Tibial artery (tissue), 4 donors: ENCODE measurements at regions not wholly inside any gene's neighbourhood (a gene's known extent, or its start where the extent isn't known, plus 50 kb on each side); places are given as distances from the start of the nearest gene placed in this dataset.

ENCODE experiments used
- DNase-seq, 2 donors: peaks; one replicate each; pipeline ENCODE4 v3.0.0-alpha.2; 2019
- H3K27ac ChIP-seq, 2 donors: fragments of 200-600 bp; sonication (generic) in 1 of 2; 1 replicate in 1 of 2; 2 replicates in 1 of 2; pipeline ENCODE4 v1.5.1; 2018 to 2019; ENCODE audit warnings: mild to moderate bottlenecking in 1 of 2
- H3K27me3 ChIP-seq, 2 donors: fragments of 200-600 bp; sonication (generic) in 1 of 2; one replicate each; pipeline versions ENCODE4 v1.5.1 to v1.6.0; 2016 to 2019
- H3K36me3 ChIP-seq, 3 donors: fragments of 200-600 bp; sonication (generic) in 2 of 3; one replicate each; pipeline ENCODE4 v1.5.1; 2016 to 2019; ENCODE audit warnings: mild to moderate bottlenecking in 2 of 3
- H3K4me1 ChIP-seq, 4 donors: fragments of 200-600 bp; sonication (generic) in 2 of 4; 1 replicate in 3 of 4; 2 replicates in 1 of 4; pipeline ENCODE4 v1.5.1; 2016 to 2019
- H3K4me3 ChIP-seq, 2 donors: fragments of 200-600 bp; sonication (generic) in 1 of 2; 1 replicate in 1 of 2; 2 replicates in 1 of 2; pipeline ENCODE4 v1.5.1; 2018 to 2019; ENCODE audit warnings: mild to moderate bottlenecking in 2 of 2
- H3K9me3 ChIP-seq, 3 donors: fragments of 200-600 bp; sonication (generic) in 1 of 3; one replicate each; pipeline ENCODE4 v1.5.1; 2016 to 2019
- intact Hi-C: fragments of 100-400 bp; cut with DNase I; formaldehyde crosslinking; loops from one replicate; pipeline ENCODE4 v1.15.0; 2023; ENCODE audit warnings: low total_unique reads
- TF ChIP-seq, protein P1 (sequence below), 2 experiments: fragments of 200-600 bp in 1 of 2; fragments of 450-650 bp in 1 of 2; IDR thresholded peaks; one replicate each; pipeline ENCODE4 v1.5.1; 2017 to 2019; ENCODE audit warnings: antibody characterized with exemption in 2 of 2, mild to moderate bottlenecking in 1 of 2, moderate library complexity in 1 of 2

DNA sequence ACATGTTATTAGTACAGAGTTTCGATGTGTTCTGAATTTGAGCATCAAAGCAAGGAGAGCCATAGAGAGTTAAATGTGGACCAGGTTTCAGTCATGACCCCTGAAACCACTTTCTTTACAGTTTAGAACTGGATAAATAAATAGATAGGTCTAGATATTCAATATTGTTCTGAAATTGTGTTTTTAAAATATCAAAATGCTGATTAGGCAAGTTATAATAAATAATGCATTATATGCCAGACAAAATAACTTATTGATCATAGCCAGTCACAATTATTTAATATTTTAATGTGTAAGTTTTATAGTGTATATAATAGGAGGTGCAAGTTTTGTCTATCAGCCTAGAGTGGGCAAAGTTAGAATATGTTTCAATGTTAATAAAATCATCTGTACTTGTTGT is 569.5 kb downstream of the METTL15 start:
- intact Hi-C loops: no loop called here
- H3K36me3 ChIP-seq: no peaks in the 10 kb centered on the region
- no peaks in the 10 kb centered on the region for H3K9me3 ChIP-seq
- H3K4me1 ChIP-seq: peaks cover 0 to 16% (median 2%) of the 10 kb centered on the region in 4 donors
- DNase-seq: no peak
- TF ChIP-seq, protein P1, sequence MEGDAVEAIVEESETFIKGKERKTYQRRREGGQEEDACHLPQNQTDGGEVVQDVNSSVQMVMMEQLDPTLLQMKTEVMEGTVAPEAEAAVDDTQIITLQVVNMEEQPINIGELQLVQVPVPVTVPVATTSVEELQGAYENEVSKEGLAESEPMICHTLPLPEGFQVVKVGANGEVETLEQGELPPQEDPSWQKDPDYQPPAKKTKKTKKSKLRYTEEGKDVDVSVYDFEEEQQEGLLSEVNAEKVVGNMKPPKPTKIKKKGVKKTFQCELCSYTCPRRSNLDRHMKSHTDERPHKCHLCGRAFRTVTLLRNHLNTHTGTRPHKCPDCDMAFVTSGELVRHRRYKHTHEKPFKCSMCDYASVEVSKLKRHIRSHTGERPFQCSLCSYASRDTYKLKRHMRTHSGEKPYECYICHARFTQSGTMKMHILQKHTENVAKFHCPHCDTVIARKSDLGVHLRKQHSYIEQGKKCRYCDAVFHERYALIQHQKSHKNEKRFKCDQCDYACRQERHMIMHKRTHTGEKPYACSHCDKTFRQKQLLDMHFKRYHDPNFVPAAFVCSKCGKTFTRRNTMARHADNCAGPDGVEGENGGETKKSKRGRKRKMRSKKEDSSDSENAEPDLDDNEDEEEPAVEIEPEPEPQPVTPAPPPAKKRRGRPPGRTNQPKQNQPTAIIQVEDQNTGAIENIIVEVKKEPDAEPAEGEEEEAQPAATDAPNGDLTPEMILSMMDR (IDR thresholded peaks at IDR 0.05): no peak
- H3K27ac ChIP-seq: no peak overlapping the region
- no peaks in the 10 kb centered on the region for H3K27me3 ChIP-seq
- H3K4me3 ChIP-seq: no peak overlapping the region

DNA sequence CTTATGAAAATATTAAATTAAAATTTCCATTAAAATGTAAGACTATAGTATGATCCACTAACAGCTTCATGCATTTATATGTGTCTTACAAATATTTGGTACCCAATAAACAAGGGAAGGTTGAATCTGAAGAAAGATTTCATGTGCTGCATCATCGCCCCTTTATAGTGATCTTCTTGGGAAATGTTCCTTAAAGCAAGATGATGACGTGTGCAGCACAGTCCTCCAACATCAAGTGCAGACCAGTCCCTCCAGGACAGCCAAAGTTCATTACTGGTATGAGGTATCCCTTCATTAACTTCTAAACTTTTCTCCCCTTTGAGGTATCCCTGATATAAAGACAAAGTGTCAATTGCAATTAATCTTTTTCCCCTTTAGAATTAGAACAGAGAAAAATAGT is 567.0 kb downstream of the METTL15 start:
- TF ChIP-seq, protein P1 (IDR thresholded peaks at IDR 0.05): no peak
- H3K27me3 ChIP-seq: no peaks in the 10 kb centered on the region
- DNase-seq: no peak
- intact Hi-C loops: no loop called here
- H3K4me3 ChIP-seq: no peak overlapping the region
- no peak overlapping the region for H3K27ac ChIP-seq
- H3K9me3 ChIP-seq: no peaks in the 10 kb centered on the region
- H3K4me1 ChIP-seq: peaks cover 0 to 11% (median 2%) of the 10 kb centered on the region in 4 donors
- no peaks in the 10 kb centered on the region for H3K36me3 ChIP-seq

DNA sequence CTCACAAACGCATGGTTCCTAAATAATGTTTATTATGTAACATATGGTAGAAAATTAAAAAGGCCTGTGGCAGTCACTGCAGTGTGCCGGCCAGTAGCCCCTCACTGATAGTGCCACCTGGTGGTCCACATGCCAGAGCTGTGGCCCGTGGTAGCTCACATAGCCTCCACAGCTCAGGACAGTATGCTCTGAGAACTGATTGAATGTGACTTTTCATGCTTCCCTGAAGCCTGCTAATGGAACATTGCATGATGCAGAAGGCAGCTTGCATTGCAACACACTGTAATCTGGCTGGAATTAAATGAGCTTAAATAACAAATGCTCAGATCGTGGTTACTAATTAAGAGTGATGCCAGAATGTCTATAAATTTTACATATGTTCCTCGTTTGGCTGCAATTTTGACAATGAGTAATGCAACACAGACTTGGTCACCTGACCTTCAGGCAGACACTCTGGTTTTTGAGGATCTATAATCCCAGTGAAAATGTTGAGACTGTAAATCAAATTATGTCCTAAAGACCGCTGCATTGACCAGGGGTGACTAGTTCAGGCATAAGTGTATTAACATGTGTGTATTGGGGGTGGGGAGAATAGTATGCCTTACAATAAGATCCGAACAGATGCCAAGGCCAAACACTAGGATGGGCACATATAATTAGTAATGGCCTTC is 566.4 kb downstream of the METTL15 start:
- peaks cover 0 to 5% (median 0%) of the 10 kb centered on the region in 4 donors for H3K4me1 ChIP-seq
- no peak for DNase-seq
- no peak overlapping the region for H3K4me3 ChIP-seq
- H3K27ac ChIP-seq: no peak overlapping the region
- TF ChIP-seq, protein P1 (IDR thresholded peaks at IDR 0.05): no peak
- H3K9me3 ChIP-seq: no peaks in the 10 kb centered on the region
- H3K36me3 ChIP-seq: no peaks in the 10 kb centered on the region
- no peaks in the 10 kb centered on the region for H3K27me3 ChIP-seq
- intact Hi-C loops: no loop called here

DNA sequence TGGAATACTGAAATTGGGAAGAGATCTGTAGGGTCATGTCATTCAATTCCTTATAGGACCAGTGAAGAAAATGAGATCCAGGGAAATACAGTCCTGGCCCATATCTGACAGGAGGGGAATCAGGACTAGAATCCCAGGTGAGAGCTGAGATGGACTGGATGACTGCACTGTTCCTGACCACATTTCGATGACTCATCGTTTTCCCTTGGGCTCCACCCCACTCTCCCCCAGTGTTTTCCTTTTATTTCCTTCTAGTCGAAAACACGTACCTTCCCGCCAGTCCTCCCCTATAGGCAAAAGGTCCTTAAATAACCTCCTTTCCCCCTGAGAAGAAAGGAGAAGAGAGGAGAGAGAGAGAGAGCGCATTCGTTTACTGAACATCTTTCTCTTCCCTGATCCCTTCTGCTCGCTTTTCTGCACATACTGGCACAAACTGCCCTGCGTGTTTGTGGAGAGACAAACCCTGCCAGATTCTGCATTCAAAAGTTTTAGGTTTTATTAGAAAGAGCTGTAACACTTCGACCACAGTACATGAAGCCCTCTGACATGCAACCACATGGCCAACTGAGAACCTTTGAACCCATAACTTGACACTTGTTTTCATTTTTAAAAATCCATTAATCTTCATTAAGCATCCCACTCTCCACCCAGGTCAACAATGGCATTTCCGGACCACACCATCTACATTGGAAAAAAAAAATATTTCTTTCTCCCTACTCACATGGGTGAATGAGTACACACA is 565.7 kb downstream of the METTL15 start:
- no peak overlapping the region for H3K4me3 ChIP-seq
- no peaks in the 10 kb centered on the region for H3K27me3 ChIP-seq
- no peaks in the 10 kb centered on the region for H3K36me3 ChIP-seq
- H3K9me3 ChIP-seq: no peaks in the 10 kb centered on the region
- DNase-seq: no peak
- no peak overlapping the region for H3K27ac ChIP-seq
- TF ChIP-seq, protein P1 (IDR thresholded peaks at IDR 0.05): no peak
- no peaks in the 10 kb centered on the region for H3K4me1 ChIP-seq
- intact Hi-C loops: no loop called here

DNA sequence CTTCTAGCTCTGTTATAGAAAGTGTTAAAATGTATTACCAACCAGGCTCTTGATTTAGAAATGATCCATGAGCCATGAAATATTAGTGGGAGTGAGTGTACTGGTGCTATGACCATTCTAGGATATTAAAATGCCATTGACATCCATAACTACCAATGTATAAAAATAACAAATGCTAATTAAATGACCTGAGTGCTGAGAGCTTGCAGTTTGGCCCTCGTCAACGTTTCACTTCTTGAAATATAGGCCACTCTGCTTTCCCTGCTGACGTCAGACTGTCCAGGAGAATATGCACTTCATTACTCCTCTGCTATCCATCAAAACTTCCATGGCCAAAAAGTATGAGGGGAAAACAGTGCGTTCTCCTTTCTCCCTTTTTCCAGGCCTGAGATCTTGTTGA is 563.1 kb downstream of the METTL15 start:
- H3K27ac ChIP-seq: no peak overlapping the region
- H3K9me3 ChIP-seq: no peaks in the 10 kb centered on the region
- H3K36me3 ChIP-seq: no peaks in the 10 kb centered on the region
- H3K27me3 ChIP-seq: no peaks in the 10 kb centered on the region
- TF ChIP-seq, protein P1 (IDR thresholded peaks at IDR 0.05): no peak
- intact Hi-C loops: no loop called here
- DNase-seq: no peak
- no peak overlapping the region for H3K4me3 ChIP-seq
- no peaks in the 10 kb centered on the region for H3K4me1 ChIP-seq
